Mesendoderm (in vitro differentiated cells): ENCODE measurements at regions not wholly inside any gene's neighbourhood (a gene's known extent, or its start where the extent isn't known, plus 50 kb on each side); places are given as distances from the start of the nearest gene placed in this dataset.

Source experiments
- DNase-seq: peaks from one replicate; pipeline ENCODE4 v3.0.0; 2013
- H2AK5ac ChIP-seq: 2 replicates; pipeline ENCODE4 v1.6.1; 2013; ENCODE audit warnings: low read length, inconsistent platforms
- H2BK120ac ChIP-seq: 2 replicates; pipeline ENCODE4 v1.6.1; 2013; ENCODE audit warnings: low read depth, mild to moderate bottlenecking, low read length, moderate library complexity, mixed read lengths
- H2BK15ac ChIP-seq: replicated peaks from 2 replicates; pipeline ENCODE4 v1.6.1; 2013; ENCODE audit warnings: low read depth, mild to moderate bottlenecking, moderate library complexity
- H2BK5ac ChIP-seq: 2 replicates; pipeline ENCODE4 v1.6.1; 2013; ENCODE audit warnings: low read length, inconsistent platforms
- H3K18ac ChIP-seq: 2 replicates; pipeline ENCODE4 v1.6.1; 2013; ENCODE audit warnings: mild to moderate bottlenecking, low read length, mixed read lengths
- H3K23ac ChIP-seq: one replicate; pipeline ENCODE4 v1.6.1; 2013; ENCODE audit warnings: low read length
- H3K27ac ChIP-seq: 2 replicates; pipeline ENCODE4 v1.5.1; 2013; ENCODE audit warnings: low read depth, mild to moderate bottlenecking, inconsistent platforms, low read length, moderate library complexity
- H3K27me3 ChIP-seq: 2 replicates; pipeline ENCODE4 v1.6.1; 2013; ENCODE audit warnings: low read length, control low read depth, mild to moderate bottlenecking, inconsistent platforms; ENCODE audit not compliant: insufficient read depth, poor library complexity
- H3K36me3 ChIP-seq: 2 replicates; pipeline ENCODE4 v1.6.1; 2013; ENCODE audit warnings: low read length, inconsistent platforms; ENCODE audit not compliant: control insufficient read depth, insufficient read depth
- H3K4ac ChIP-seq: one replicate; pipeline ENCODE4 v1.6.1; 2013; ENCODE audit warnings: low read depth, mild to moderate bottlenecking, low read length, moderate library complexity
- H3K4me1 ChIP-seq: 2 replicates; pipeline ENCODE4 v1.6.1; 2013; ENCODE audit warnings: low read depth, low read length, inconsistent platforms; ENCODE audit not compliant: control insufficient read depth
- H3K4me2 ChIP-seq: 2 replicates; pipeline ENCODE4 v1.6.1; 2013; ENCODE audit warnings: low read length
- H3K4me3 ChIP-seq: 2 replicates; pipeline ENCODE4 v1.5.1; 2013; ENCODE audit warnings: mild to moderate bottlenecking, low read length
- H3K56ac ChIP-seq: one replicate; pipeline ENCODE4 v1.6.1; 2013; ENCODE audit warnings: low read length
- H3K79me1 ChIP-seq: 2 replicates; pipeline ENCODE4 v1.6.1; 2013; ENCODE audit warnings: low read length, inconsistent platforms
- H3K79me2 ChIP-seq: 2 replicates; pipeline ENCODE4 v1.6.1; 2013; ENCODE audit warnings: mild to moderate bottlenecking, low read length; ENCODE audit not compliant: control insufficient read depth, insufficient read depth
- H3K9ac ChIP-seq: 2 replicates; pipeline ENCODE4 v1.6.1; 2013; ENCODE audit warnings: low read length, inconsistent platforms
- H4K5ac ChIP-seq: one replicate; pipeline ENCODE4 v1.6.1; 2013; ENCODE audit warnings: low read length
- H4K8ac ChIP-seq: one replicate; pipeline ENCODE4 v1.6.1; 2013; ENCODE audit warnings: low read depth, mild to moderate bottlenecking, control low read depth, low read length, moderate library complexity
- WGBS: extraction: QIAGEN DNeasy Blood & Tissue Kit; methylation state at CpG from one replicate; pipeline ENCODE4 v1.1.7; 2013; ENCODE audit warnings: low lambda C conversion rate, missing lambda C conversion rate; ENCODE audit not compliant: insufficient coverage; ENCODE audit errors: extremely low coverage; 5-methylcytosine and 5-hydroxymethylcytosine counted together

- Histone ChIP-seq H3K79me1 (no peaks in the 10 kb centered on the region), H3K23ac (no peak overlapping the region), H4K5ac (no peak overlapping the region), H2AK5ac (no peak overlapping the region), H3K79me2 (no peaks in the 10 kb centered on the region), H2BK15ac (no peak overlapping the region), H3K27ac (no peak overlapping the region), H3K18ac (no peak overlapping the region), H3K4ac (no peak overlapping the region), H2BK120ac (no peak overlapping the region), H3K9ac (no peak overlapping the region), H3K27me3 (no peaks in the 10 kb centered on the region), H3K56ac (no peak overlapping the region), H2BK5ac (no peak overlapping the region), H3K4me2 (no peak overlapping the region), H3K4me3 (no peak overlapping the region), H3K36me3 (no peaks in the 10 kb centered on the region), H4K8ac (no peak overlapping the region), H3K4me1 (no peaks in the 10 kb centered on the region)
- DNase-seq, result no peak
- WGBS, result no CpG with 5 or more reads among the region's 2 CpGs
These were observed 846.3 kb downstream of the HACE1 start for GRCh38 chr6:104013312-104013971.

GRCh38 chr6:104010897-104011296, 848.8 kb downstream of the HACE1 start:
- Histone ChIP-seq H3K18ac (no peak overlapping the region), H4K8ac (no peak overlapping the region), H3K4me3 (no peak overlapping the region), H2AK5ac (no peak overlapping the region), H3K23ac (no peak overlapping the region), H3K79me1 (no peaks in the 10 kb centered on the region), H2BK5ac (no peak overlapping the region), H4K5ac (no peak overlapping the region), H3K79me2 (no peaks in the 10 kb centered on the region), H3K27ac (no peak overlapping the region), H3K4ac (no peak overlapping the region), H3K4me2 (no peak overlapping the region), H3K56ac (no peak overlapping the region), H3K36me3 (no peaks in the 10 kb centered on the region), H2BK15ac (no peak overlapping the region), H3K9ac (no peak overlapping the region), H2BK120ac (no peak overlapping the region), H3K27me3 (no peaks in the 10 kb centered on the region), H3K4me1 (no peaks in the 10 kb centered on the region)
- DNase-seq, result no peak

- H2BK120ac ChIP-seq, result no peak overlapping the region
- H3K4ac ChIP-seq, result no peak overlapping the region
- no peak overlapping the region for H2AK5ac ChIP-seq
- H4K5ac ChIP-seq, result no peak overlapping the region
- H2BK15ac ChIP-seq, result no peak overlapping the region
- no peak overlapping the region for H3K23ac ChIP-seq
- no peaks in the 10 kb centered on the region for H3K79me2 ChIP-seq
- no peak overlapping the region for H3K9ac ChIP-seq
- no CpG with 5 or more reads among the region's 3 CpGs for WGBS
- H3K4me1 ChIP-seq, result no peaks in the 10 kb centered on the region
- H4K8ac ChIP-seq, result no peak overlapping the region
- no peaks in the 10 kb centered on the region for H3K27me3 ChIP-seq
- H3K27ac ChIP-seq, result no peak overlapping the region
- H3K79me1 ChIP-seq, result no peaks in the 10 kb centered on the region
- no peak overlapping the region for H2BK5ac ChIP-seq
- no peaks in the 10 kb centered on the region for H3K36me3 ChIP-seq
- DNase-seq, result peak; percentile 44
- H3K56ac ChIP-seq, result no peak overlapping the region
- H3K4me3 ChIP-seq, result no peak overlapping the region
- no peak overlapping the region for H3K18ac ChIP-seq
- no peak overlapping the region for H3K4me2 ChIP-seq
These were observed 855.8 kb downstream of the HACE1 start for GRCh38 chr6:104003803-104004516.

DNA sequence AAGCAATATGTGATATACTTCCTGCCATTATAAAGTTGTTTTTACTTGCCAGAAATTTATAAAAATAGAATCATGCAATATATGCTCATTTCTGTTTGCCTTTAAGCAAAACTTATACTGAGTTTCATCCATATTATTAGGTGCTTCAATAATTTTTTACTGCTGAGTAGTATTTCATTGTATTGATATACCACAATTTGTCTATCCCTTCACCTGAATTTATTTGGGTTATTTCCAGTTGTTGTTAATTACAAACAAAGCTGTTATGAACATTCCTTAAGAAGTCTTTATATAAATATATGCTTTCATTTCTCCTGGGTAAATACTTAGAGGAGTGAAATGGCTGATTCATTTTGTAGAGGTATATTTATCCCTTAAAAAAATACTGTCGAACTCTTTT, 864.1 kb downstream of the HACE1 start:
- Histone ChIP-seq H3K4ac (no peak overlapping the region), H2BK5ac (no peak overlapping the region), H2BK120ac (no peak overlapping the region), H4K8ac (no peak overlapping the region), H3K27me3 (no peaks in the 10 kb centered on the region), H2BK15ac (no peak overlapping the region), H3K4me1 (no peaks in the 10 kb centered on the region), H2AK5ac (no peak overlapping the region), H3K4me3 (no peak overlapping the region), H3K9ac (no peak overlapping the region), H3K23ac (no peak overlapping the region), H4K5ac (no peak overlapping the region), H3K18ac (no peak overlapping the region), H3K36me3 (no peaks in the 10 kb centered on the region), H3K27ac (no peak overlapping the region), H3K56ac (no peak overlapping the region), H3K4me2 (no peak overlapping the region), H3K79me2 (no peaks in the 10 kb centered on the region), H3K79me1 (no peaks in the 10 kb centered on the region)
- DNase-seq, result no peak
- no CpG with 5 or more reads among the region's 1 CpG for WGBS

DNA sequence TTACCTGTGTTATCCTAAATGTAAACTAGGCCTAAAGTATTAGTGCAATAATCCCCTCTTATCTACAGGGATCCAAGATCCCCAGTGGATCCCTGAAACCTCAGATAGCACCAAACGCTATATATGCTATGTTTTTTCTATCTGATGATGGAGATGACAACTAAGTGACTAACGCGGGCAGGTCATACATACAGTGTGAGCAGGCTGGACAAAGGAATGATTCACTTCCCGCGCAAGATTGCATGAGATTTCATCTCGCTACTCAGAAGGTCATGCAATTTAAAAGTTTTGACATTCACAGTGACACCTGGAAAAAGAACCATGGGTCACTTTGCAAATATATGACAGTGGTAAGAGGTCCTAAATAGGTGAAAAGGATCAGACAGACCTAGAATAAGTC, 875.9 kb downstream of the HACE1 start:
- H3K23ac ChIP-seq, result no peak overlapping the region
- no peak overlapping the region for H2BK5ac ChIP-seq
- no peaks in the 10 kb centered on the region for H3K4me1 ChIP-seq
- no peak overlapping the region for H3K27ac ChIP-seq
- no peak overlapping the region for H4K5ac ChIP-seq
- no peak overlapping the region for H2BK120ac ChIP-seq
- no CpG with 5 or more reads among the region's 6 CpGs for WGBS
- peak overlapping the region; percentile 57 for H2BK15ac ChIP-seq
- H3K4ac ChIP-seq, result no peak overlapping the region
- H3K18ac ChIP-seq, result no peak overlapping the region
- H3K56ac ChIP-seq, result no peak overlapping the region
- H3K79me2 ChIP-seq, result no peaks in the 10 kb centered on the region
- H3K9ac ChIP-seq, result no peak overlapping the region
- H3K36me3 ChIP-seq, result no peaks in the 10 kb centered on the region
- no peaks in the 10 kb centered on the region for H3K79me1 ChIP-seq
- H3K4me3 ChIP-seq, result no peak overlapping the region
- no peak overlapping the region for H4K8ac ChIP-seq
- no peaks in the 10 kb centered on the region for H3K27me3 ChIP-seq
- no peak overlapping the region for H2AK5ac ChIP-seq
- no peak overlapping the region for H3K4me2 ChIP-seq
- DNase-seq, result no peak

DNA sequence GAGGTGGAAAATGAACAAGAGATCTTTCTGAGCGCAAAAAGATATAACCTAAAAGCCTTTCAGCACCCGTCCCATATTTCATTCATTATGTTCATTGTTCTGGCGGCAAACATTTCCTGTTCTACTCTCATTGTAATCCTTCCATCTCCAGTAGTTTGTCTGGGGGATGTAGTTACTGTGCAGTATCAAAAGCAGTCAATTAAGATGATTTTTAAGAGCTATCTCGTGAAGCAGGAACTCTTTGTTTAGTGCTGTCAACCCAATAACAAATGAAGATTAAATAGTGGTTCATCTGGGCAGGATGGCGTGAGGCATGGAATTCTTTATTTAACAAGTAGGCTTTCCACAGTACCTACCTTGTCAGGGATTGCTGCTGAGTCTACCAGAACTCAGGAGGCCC, 876.7 kb downstream of the HACE1 start:
- Histone ChIP-seq H3K27me3 (no peaks in the 10 kb centered on the region), H4K5ac (no peak overlapping the region), H3K27ac (no peak overlapping the region), H3K56ac (no peak overlapping the region), H3K4me2 (no peak overlapping the region), H3K4ac (no peak overlapping the region), H3K4me1 (no peaks in the 10 kb centered on the region), H2BK5ac (no peak overlapping the region), H3K36me3 (no peaks in the 10 kb centered on the region), H3K4me3 (no peak overlapping the region), H3K18ac (no peak overlapping the region), H3K79me1 (no peaks in the 10 kb centered on the region), H3K9ac (no peak overlapping the region), H2BK120ac (no peak overlapping the region), H2BK15ac (no peak overlapping the region), H2AK5ac (no peak overlapping the region), H3K79me2 (no peaks in the 10 kb centered on the region), H3K23ac (no peak overlapping the region), H4K8ac (no peak overlapping the region)
- WGBS, result no CpG with 5 or more reads among the region's 5 CpGs
- DNase-seq, result no peak
